ENCODE measurements at regions not wholly inside any gene's neighbourhood (a gene's known extent, or its start where the extent isn't known, plus 50 kb on each side); places are given as distances from the start of the nearest gene placed in this dataset.

DNA sequence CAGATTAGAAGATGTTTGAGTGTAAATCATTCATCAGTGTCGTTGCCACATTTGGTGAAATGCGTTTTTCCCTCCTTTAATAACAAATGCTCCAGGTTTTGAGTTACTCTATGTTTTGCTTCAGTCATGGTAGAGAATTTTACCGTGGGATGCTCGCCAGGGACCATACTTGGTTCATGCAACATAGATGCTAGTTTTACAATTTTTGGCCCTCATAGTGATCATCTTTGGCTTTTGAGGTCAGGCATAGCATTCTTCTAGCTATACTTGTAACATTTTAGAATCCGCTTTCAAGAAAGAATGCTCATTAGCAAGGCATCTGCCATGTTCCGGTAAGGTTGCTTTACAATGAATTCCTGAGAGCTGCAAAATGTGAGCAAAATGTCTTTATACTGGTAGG lies 147.2 kb downstream of the SPCS3 start:
- H3K4me3 Mint-ChIP-seq (ENCODE audit: unreplicated experiment), result no peak overlapping the region
- DNase-seq (ENCODE audit: low spot score), result no peak
- H3K36me3 Mint-ChIP-seq (ENCODE audit: low read depth), result peaks cover 1% of the 10 kb centered on the region
- H3K9me3 Mint-ChIP-seq (ENCODE audit: low read depth), result peaks cover 3% of the 10 kb centered on the region
- no peak overlapping the region for H3K27ac Mint-ChIP-seq (ENCODE audit: unreplicated experiment)
- peaks cover 19% of the 10 kb centered on the region for H3K27me3 Mint-ChIP-seq (ENCODE audit: low read depth)
- no peaks in the 10 kb centered on the region for H3K4me1 Mint-ChIP-seq (ENCODE audit: low read depth)
- no peak for TF ChIP-seq CTCF (IDR thresholded peaks at IDR 0.05)

DNA sequence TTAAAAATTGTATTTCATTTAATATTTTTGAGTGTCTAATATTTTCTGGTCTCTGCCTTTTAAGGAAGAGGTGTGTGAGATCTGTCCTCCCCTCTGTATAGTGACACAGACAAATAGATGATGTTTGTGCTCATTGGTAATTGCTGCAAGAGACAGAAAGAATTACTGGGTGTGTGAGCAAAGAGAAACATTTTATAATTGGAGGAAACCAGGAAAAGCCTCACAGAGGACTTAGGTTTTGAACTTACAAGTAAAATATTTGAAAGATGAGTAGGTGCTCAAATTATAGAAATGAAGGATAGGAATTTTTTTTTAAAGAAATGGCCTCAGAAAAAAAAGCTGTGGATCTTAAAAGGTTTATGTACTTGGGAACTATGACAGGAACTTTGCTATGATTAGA lies 149.8 kb downstream of the SPCS3 start:
- peaks cover 1% of the 10 kb centered on the region for H3K36me3 Mint-ChIP-seq (ENCODE audit: low read depth)
- peaks cover 5% of the 10 kb centered on the region for H3K9me3 Mint-ChIP-seq (ENCODE audit: low read depth)
- TF ChIP-seq CTCF (IDR thresholded peaks at IDR 0.05), result no peak
- DNase-seq (ENCODE audit: low spot score), result no peak
- peaks cover 19% of the 10 kb centered on the region for H3K27me3 Mint-ChIP-seq (ENCODE audit: low read depth)
- no peaks in the 10 kb centered on the region for H3K4me1 Mint-ChIP-seq (ENCODE audit: low read depth)
- no peak overlapping the region for H3K4me3 Mint-ChIP-seq (ENCODE audit: unreplicated experiment)
- no peak overlapping the region for H3K27ac Mint-ChIP-seq (ENCODE audit: unreplicated experiment)

DNA sequence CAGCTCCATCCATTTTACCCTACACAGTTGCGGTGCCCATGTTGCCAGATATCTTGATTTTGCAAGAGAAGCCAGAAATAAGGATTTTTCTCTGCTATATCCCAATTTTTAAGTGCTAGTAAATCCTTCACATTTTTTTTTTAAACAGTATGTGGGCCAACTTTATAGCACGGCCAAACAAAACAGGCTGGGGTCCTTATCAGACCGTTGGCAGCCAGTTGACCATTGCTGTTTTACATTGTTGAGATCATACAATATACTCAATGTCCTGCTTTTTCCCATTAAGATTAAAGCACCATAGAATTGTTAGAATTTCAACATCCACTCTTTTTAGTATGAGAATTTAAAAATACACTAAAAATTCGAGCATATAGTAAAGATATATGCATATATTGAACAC lies 150.9 kb downstream of the SPCS3 start:
- no peak overlapping the region for H3K27ac Mint-ChIP-seq (ENCODE audit: unreplicated experiment)
- no peaks in the 10 kb centered on the region for H3K36me3 Mint-ChIP-seq (ENCODE audit: low read depth)
- no peak for DNase-seq (ENCODE audit: low spot score)
- H3K4me3 Mint-ChIP-seq (ENCODE audit: unreplicated experiment), result no peak overlapping the region
- TF ChIP-seq CTCF (IDR thresholded peaks at IDR 0.05), result no peak
- H3K4me1 Mint-ChIP-seq (ENCODE audit: low read depth), result no peaks in the 10 kb centered on the region
- H3K9me3 Mint-ChIP-seq (ENCODE audit: low read depth), result peaks cover 8% of the 10 kb centered on the region
- H3K27me3 Mint-ChIP-seq (ENCODE audit: low read depth), result peaks cover 11% of the 10 kb centered on the region

DNA sequence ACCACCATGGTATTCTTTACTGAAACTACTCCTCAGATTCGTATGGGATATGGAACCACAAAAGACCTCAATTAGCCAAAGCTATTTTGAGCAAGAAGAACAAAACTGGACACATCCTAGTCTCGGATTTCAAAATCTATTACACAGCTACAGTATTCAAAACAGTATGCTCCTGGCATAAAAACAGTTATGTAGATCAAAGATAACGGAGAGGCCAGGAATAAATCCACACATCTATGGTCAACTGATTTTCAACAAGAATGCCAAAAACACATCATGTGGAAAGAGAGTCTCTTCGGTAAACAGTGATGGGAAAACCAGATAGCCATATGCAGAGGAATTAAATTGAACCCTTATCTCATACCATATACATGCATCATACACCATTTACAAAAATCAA lies 155.3 kb downstream of the SPCS3 start:
- H3K36me3 Mint-ChIP-seq (ENCODE audit: low read depth), result no peaks in the 10 kb centered on the region
- peaks cover 3% of the 10 kb centered on the region for H3K27me3 Mint-ChIP-seq (ENCODE audit: low read depth)
- no peak overlapping the region for H3K27ac Mint-ChIP-seq (ENCODE audit: unreplicated experiment)
- peaks cover 2% of the 10 kb centered on the region for H3K4me1 Mint-ChIP-seq (ENCODE audit: low read depth)
- no peak overlapping the region for H3K4me3 Mint-ChIP-seq (ENCODE audit: unreplicated experiment)
- DNase-seq (ENCODE audit: low spot score), result no peak
- peaks cover 16% of the 10 kb centered on the region for H3K9me3 Mint-ChIP-seq (ENCODE audit: low read depth)
- no peak for TF ChIP-seq CTCF (IDR thresholded peaks at IDR 0.05)

GRCh38 chr4:176478076-176478475 lies 158.3 kb downstream of the SPCS3 start:
- Mint-ChIP-seq H3K4me3 (ENCODE audit: unreplicated experiment) (no peak overlapping the region), H3K27me3 (ENCODE audit: low read depth) (peaks cover 7% of the 10 kb centered on the region), H3K36me3 (ENCODE audit: low read depth) (no peaks in the 10 kb centered on the region), H3K9me3 (ENCODE audit: low read depth) (peaks cover 16% of the 10 kb centered on the region), H3K4me1 (ENCODE audit: low read depth) (peaks cover 2% of the 10 kb centered on the region), H3K27ac (ENCODE audit: unreplicated experiment) (no peak overlapping the region)
- DNase-seq (ENCODE audit: low spot score), result no peak
- TF ChIP-seq CTCF (IDR thresholded peaks at IDR 0.05), result no peak
